ENCODE measurements at regions not wholly inside any gene's neighbourhood (a gene's known extent, or its start where the extent isn't known, plus 50 kb on each side); places are given as distances from the start of the nearest gene placed in this dataset.

DNA sequence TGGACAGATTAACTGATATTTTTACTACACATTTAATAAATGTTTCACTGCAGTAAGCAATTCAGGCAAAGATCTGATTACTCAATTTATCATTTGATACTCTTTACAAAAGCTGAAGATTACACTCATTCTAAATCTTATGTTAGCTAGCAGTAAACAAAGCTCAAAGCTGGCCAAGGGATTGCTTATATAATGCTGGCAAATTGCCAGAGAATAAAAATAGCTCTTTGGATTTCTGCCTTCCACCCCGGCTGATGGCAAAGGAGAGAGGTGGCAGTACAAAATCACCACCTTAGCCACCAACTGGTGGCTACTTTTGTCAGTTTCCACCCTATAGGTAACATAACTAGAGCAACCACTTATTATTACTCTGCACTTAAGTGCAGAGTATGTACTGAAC is 320.5 kb downstream of the FSIP2 start:
- in situ Hi-C loops (cut with MboI; ENCODE audit: low pct_unique_long_range_greater_than_20kb, low sequenced_read_pairs, unreplicated experiment) = no loop called here
- TF ChIP-seq, protein P1, sequence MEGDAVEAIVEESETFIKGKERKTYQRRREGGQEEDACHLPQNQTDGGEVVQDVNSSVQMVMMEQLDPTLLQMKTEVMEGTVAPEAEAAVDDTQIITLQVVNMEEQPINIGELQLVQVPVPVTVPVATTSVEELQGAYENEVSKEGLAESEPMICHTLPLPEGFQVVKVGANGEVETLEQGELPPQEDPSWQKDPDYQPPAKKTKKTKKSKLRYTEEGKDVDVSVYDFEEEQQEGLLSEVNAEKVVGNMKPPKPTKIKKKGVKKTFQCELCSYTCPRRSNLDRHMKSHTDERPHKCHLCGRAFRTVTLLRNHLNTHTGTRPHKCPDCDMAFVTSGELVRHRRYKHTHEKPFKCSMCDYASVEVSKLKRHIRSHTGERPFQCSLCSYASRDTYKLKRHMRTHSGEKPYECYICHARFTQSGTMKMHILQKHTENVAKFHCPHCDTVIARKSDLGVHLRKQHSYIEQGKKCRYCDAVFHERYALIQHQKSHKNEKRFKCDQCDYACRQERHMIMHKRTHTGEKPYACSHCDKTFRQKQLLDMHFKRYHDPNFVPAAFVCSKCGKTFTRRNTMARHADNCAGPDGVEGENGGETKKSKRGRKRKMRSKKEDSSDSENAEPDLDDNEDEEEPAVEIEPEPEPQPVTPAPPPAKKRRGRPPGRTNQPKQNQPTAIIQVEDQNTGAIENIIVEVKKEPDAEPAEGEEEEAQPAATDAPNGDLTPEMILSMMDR (IDR thresholded peaks at IDR 0.05; ENCODE audit: extremely low read depth, insufficient read depth, missing control alignments) = no peak
- no peak for DNase-seq (ENCODE audit: low spot score)

DNA sequence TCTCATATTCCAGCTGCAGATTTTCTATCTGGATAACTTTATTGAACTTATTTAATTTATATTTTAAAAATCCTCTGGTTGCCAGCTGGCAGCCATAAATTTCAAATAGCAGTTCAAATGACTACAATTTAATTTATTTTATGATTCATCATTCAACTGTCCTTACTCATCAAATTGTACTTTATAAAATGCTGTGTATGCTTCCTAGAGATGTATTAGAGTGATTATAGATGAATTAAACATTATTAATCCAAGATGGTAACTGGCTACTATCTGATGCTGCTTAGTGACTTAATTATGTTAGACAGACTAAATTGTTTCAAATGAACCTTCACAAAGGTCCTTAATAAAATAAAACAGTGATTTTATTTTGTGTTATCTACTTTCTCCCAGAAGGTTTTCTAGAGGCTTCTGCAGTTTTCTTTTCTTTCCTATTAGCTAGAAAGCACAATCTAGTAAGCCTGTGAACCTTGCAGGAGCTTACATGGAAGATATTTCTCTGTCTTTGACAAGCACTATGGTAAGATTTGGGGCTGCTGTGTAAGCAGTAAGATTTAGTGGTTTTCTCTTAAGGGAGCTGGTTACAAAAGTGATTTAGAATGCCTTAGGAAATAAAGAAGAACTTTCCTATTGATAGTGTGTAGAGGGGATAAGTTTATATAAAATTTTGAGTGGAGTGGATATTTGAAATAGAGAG is 322.3 kb downstream of the FSIP2 start:
- in situ Hi-C loops (cut with MboI; ENCODE audit: low pct_unique_long_range_greater_than_20kb, low sequenced_read_pairs, unreplicated experiment) = no loop called here
- DNase-seq (ENCODE audit: low spot score) = no peak
- TF ChIP-seq, protein P1 (IDR thresholded peaks at IDR 0.05; ENCODE audit: extremely low read depth, insufficient read depth, missing control alignments) = no peak

DNA sequence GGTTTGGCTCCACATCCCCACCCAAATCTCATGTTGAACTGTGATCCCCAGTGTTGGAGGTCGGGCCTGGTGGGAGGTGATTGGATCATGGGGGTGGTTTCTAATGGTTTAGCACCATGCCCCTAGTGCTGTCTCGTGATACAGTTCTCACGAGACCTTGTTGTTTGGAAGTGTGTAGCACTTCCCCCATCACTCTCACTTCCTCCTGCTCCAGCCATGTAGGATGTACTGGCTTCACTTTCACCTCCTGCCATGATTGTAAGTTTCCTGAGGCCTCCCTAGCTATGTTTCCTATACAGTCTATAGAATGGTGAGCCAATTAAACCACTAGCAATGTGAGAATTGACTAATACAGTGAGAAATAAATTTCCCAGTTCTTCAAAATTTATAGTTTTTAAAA is 325.9 kb downstream of the FSIP2 start:
- TF ChIP-seq, protein P1 (IDR thresholded peaks at IDR 0.05; ENCODE audit: extremely low read depth, insufficient read depth, missing control alignments) = no peak
- in situ Hi-C loops (cut with MboI; ENCODE audit: low pct_unique_long_range_greater_than_20kb, low sequenced_read_pairs, unreplicated experiment) = no loop called here
- no peak for DNase-seq (ENCODE audit: low spot score)

DNA sequence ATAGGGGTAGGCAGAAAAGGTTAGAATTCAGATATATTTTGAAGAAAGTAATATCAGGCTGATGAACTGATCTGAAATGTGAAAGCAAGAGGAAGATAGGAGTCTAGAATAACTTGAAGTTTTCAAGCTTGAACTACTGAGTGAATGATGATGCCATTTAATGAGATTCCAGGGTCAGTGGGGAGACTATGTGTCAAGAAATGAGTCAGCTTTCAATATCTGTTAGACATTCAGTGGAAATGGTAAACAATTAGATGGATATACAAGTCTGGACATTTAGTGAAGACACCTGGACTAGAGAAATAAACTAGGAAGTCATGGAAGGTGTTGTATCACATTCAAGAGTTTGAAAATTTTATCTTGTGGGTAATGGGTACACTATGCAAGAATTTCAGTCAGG is 326.9 kb downstream of the FSIP2 start:
- DNase-seq (ENCODE audit: low spot score) = no peak
- in situ Hi-C loops (cut with MboI; ENCODE audit: low pct_unique_long_range_greater_than_20kb, low sequenced_read_pairs, unreplicated experiment) = no loop called here
- TF ChIP-seq, protein P1 (IDR thresholded peaks at IDR 0.05; ENCODE audit: extremely low read depth, insufficient read depth, missing control alignments) = no peak

DNA sequence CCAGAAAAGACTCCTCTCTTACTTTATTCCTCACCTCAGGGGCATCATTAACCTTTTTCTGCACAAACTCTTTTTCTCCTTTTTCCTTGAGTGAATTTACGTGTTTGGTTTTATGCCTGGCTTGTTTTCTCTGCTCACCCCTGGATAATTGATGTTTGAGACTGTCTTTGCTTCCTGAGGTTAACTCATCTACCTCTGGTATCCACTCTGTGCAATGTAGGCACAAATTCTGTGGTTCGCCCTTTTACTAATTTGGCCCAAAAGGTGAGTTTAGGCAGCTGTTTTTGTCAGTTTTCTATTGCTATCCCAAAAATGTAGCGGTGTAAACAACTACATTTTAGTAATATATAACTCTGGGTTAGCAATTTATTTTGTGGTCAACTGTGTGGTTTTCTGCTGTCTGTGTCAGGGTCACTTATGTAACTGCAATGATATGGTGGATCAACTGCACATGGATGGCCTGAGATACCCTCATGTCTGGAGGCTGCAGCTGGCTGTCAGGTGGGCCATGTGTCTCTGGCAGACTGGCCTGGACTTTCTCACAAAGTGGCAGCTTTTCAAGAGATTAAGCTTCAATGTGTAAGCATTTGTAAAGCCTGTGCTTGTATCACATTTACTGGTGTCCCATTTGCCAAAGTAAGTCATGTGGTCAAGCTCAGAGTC is 329.7 kb downstream of the FSIP2 start:
- in situ Hi-C loops (cut with MboI; ENCODE audit: low pct_unique_long_range_greater_than_20kb, low sequenced_read_pairs, unreplicated experiment) = no loop called here

DNA sequence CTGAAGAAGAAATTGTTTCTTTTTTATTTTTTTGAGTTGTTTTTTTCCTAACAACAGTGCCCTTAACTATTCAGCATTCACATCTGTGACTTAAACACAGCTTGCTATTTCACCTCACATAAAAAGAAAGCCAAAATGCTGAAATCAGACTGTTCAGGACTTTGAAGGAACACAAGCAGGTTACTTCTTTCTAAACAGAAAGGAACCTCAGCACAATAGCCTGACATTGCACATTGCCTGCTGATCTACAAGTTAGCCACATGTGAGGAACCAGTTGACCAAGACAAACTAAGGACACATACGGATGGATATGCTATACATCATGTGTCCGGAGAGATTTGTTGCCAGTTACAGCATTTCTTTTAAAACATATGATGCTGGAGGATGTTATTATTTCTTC is 331.1 kb downstream of the FSIP2 start:
- no peak for DNase-seq (ENCODE audit: low spot score)
- TF ChIP-seq, protein P1 (IDR thresholded peaks at IDR 0.05; ENCODE audit: extremely low read depth, insufficient read depth, missing control alignments) = no peak
- in situ Hi-C loops (cut with MboI; ENCODE audit: low pct_unique_long_range_greater_than_20kb, low sequenced_read_pairs, unreplicated experiment) = no loop called here

More for the DNA sequence above, 329.7 kb downstream of the FSIP2 start:
- TF ChIP-seq, protein P1 (IDR thresholded peaks at IDR 0.05; ENCODE audit: extremely low read depth, insufficient read depth, missing control alignments) = no peak
- DNase-seq (ENCODE audit: low spot score) = no peak
